Endothelial cell of umbilical vein (primary cell): ENCODE measurements at regions not wholly inside any gene's neighbourhood (a gene's known extent, or its start where the extent isn't known, plus 50 kb on each side); places are given as distances from the start of the nearest gene placed in this dataset.

Experiments used
- EZH2 ChIP-seq: IDR thresholded peaks from 2 replicates; pipeline ENCODE4 v1.6.1; 2012; ENCODE audit warnings: borderline replicate concordance, low read depth, mild to moderate bottlenecking, moderate library complexity, low read length, inconsistent platforms; ENCODE audit not compliant: severe bottlenecking
- FOS ChIP-seq: IDR thresholded peaks from 2 replicates; pipeline ENCODE4 v1.6.1; 2011; ENCODE audit warnings: mild to moderate bottlenecking, low read length, moderate library complexity, borderline replicate concordance; ENCODE audit not compliant: insufficient read depth
- GATA2 ChIP-seq: IDR thresholded peaks from 2 replicates; pipeline ENCODE4 v1.7.0; 2011; ENCODE audit warnings: low read depth, mild to moderate bottlenecking, moderate library complexity, mixed read lengths, low read length; ENCODE audit not compliant: insufficient read length, insufficient read depth
- JUN ChIP-seq: IDR thresholded peaks from 2 replicates; pipeline ENCODE4 v1.6.1; 2011; ENCODE audit warnings: borderline replicate concordance, low read depth; ENCODE audit not compliant: insufficient read length, insufficient read depth
- MYC ChIP-seq: IDR thresholded peaks from one replicate; pipeline ENCODE4 v1.6.1; 2011; ENCODE audit warnings: mild to moderate bottlenecking, low read depth, low read length
- POLR2A ChIP-seq: IDR thresholded peaks from 2 replicates; pipeline ENCODE4 v1.6.1; 2012; ENCODE audit warnings: low read depth, mild to moderate bottlenecking, control low read depth, low read length
- POLR2AphosphoS5 ChIP-seq: IDR thresholded peaks from 2 replicates; pipeline ENCODE4 v1.6.1; 2012; ENCODE audit warnings: low read depth, mild to moderate bottlenecking, control low read depth, low read length, moderate library complexity; ENCODE audit not compliant: insufficient read depth
- TF ChIP-seq, protein P1 (sequence below), 2 donors: IDR thresholded peaks; 1 replicate in 1 of 2; 2 replicates in 1 of 2; pipeline ENCODE4 v1.5.1; 2011; ENCODE audit warnings: low read length in 2 of 2, mild to moderate bottlenecking in 2 of 2, moderate library complexity in 2 of 2, control low read depth in 1 of 2, inconsistent platforms in 1 of 2, low read depth in 1 of 2; ENCODE audit not compliant: insufficient read depth in 1 of 2; ENCODE audit errors: extremely low read depth in 1 of 2
- TF ChIP-seq, protein P2 (sequence below): IDR thresholded peaks from 2 replicates; pipeline ENCODE4 v1.6.1; 2011; ENCODE audit not compliant: insufficient read depth, insufficient read length

- TF ChIP-seq, protein P1, sequence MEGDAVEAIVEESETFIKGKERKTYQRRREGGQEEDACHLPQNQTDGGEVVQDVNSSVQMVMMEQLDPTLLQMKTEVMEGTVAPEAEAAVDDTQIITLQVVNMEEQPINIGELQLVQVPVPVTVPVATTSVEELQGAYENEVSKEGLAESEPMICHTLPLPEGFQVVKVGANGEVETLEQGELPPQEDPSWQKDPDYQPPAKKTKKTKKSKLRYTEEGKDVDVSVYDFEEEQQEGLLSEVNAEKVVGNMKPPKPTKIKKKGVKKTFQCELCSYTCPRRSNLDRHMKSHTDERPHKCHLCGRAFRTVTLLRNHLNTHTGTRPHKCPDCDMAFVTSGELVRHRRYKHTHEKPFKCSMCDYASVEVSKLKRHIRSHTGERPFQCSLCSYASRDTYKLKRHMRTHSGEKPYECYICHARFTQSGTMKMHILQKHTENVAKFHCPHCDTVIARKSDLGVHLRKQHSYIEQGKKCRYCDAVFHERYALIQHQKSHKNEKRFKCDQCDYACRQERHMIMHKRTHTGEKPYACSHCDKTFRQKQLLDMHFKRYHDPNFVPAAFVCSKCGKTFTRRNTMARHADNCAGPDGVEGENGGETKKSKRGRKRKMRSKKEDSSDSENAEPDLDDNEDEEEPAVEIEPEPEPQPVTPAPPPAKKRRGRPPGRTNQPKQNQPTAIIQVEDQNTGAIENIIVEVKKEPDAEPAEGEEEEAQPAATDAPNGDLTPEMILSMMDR (IDR thresholded peaks at IDR 0.05; ENCODE audit: extremely low read depth in 1 of 2, insufficient read depth in 1 of 2, low read depth in 1 of 2, low read length in 2 of 2), result no peak
- TF ChIP-seq, protein P2, sequence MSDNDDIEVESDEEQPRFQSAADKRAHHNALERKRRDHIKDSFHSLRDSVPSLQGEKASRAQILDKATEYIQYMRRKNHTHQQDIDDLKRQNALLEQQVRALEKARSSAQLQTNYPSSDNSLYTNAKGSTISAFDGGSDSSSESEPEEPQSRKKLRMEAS, result no peak
- no peak for TF ChIP-seq POLR2AphosphoS5
- no peak for TF ChIP-seq POLR2A
- TF ChIP-seq FOS, result peak; percentile 55
- no peak for TF ChIP-seq JUN
- TF ChIP-seq MYC, result no peak
- TF ChIP-seq EZH2, result no peak
- no peak for TF ChIP-seq GATA2
These were observed 134.7 kb upstream of the GPR12 start for GRCh38 chr13:26895081-26895807.
